Hippocampal formation (tissue), 2 donors: ENCODE measurements at regions not wholly inside any gene's neighbourhood (a gene's known extent, or its start where the extent isn't known, plus 50 kb on each side); places are given as distances from the start of the nearest gene placed in this dataset.
A peak's percentile ranks its signal among the peaks of the same experiment; 100 is the strongest.

ENCODE experiments used
- DNase-seq, 2 donors: peaks; one replicate each; lab custom pipeline; 2025; lab: John Stamatoyannopoulos, UW

DNA sequence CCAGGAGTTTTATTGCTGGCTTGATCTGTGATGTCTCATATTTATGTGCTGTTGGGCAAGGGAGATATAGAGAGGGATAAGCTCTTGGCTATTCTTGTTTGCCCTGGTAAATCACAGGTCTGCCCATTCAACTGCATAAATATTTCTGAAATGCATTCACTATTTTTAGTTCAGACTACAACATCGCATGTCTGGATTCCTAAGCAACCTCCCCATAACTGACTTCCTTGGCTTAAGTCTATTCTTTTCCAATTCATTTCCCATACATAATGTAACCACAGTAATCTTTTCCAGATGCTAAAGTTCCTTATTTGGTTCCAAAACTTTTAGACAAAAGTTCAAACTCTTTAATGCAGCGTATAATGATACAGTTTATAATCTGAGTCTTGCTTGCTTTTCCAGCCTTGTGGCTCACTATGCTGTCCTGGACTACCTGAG, 321.4 kb upstream of the ACTBL2 start:
- DNase-seq = no peak

DNA sequence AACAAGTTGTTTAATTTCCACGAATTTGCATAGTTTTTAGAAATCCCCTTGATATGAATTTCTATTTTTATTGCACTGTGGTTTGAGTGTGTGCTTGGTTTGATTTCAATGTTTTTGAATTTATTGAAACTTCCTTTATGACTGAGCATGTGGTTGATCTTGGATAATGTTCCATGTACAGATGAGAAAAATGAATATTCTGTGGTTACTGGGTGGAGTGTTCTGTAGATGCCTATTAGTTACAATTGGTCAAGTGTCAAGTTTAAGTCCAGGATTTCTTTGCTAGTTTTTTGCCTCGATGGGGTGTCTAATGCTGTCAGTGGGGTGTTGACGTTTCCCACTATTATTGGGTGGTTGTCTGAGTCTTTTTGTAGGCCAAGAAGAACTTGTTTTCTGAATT, 319.5 kb upstream of the ACTBL2 start:
- no peak for DNase-seq

DNA sequence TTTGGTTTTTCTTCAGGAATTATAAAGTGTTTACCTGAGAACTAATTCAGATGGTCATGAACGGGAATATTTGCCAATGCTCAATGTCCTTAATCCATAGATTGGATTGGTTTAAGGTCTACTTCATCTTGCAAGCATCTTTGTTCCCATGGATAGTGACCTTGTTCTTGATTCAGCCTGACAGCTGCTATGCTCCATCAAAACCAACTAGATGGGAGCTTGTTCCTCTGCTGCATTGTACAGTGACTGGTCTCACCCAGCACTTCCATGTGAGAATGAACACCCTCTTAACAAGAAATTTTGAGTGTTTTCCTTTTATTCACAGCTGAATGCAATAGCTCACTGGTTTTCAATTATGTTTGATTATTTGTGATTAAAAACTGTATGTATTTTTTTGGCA, 312.6 kb upstream of the ACTBL2 start:
- no peak for DNase-seq

DNA sequence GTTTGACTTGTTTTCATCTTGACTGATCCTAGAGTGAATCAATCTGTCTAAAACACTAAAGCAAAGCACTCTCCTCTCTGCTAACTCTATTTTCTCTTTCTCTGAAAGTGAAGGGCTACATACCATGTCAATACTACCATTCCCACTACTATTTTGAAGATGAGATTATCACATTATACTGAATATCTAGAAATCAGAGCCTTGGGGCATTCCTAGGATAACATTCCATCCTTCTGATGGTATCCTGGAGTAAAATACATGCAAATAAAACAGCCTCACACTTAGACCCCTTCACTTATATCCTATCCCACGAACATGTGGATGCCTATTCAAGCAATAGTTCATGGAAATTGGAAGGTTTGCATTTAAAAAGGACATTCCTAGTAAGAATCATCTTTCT, 309.3 kb upstream of the ACTBL2 start:
- no peak for DNase-seq

DNA sequence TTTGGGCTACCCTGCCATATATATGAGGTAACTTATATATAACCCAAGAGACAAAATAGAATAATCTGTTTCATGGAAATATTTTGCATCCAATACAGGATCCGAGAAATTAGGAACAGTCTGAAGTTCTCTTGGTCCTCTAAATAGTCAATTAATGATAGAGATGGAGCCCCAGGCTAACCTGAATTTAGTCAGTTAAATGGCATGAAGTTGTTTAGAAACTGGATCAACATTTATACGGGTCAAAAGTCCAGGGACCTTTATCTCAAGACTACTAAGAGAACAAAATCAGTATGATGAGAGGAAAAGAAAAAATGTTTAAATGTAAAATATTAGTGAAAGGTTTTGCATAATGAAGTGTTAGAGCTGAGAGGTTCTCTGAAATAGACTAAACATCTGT, 303.3 kb upstream of the ACTBL2 start:
- no peak for DNase-seq

DNA sequence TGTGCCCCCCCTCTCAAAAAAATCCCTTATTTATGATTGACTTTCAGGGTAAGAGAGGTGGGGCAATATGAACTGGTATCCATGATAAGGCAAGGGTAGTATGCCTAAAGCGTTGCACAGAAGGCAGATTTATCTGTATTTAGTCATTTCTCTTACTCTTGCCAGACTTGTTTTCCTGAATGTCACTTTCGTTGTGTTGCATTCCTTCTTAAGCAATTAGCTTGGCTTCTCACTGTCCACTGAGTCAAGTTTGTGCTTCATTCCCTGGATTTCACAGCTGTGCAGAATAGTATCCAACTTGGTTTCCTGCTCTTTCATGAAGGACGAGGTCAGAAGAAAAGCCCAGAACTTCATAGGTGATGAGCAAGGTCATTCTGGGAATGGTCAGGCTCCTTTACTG, 301.5 kb upstream of the ACTBL2 start:
- no peak for DNase-seq

DNA sequence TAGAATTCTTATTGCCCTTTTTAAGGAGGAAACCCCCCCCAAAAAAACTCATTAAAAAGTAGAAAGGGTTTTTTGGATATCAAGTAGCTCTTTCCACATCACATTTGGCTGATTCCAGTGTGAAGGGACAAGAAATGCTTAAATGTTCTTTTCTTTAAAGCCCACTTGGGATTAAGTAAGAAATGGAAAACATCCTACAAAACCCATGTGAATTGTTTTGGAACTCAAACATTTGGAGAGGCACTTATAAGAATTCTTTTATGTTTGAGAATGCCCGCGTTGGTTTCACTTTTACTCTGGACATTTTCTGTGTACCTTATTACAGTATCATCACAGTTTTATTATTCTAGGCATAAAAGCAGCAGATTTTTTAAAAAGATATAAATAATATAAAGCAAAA, 301.1 kb upstream of the ACTBL2 start:
- DNase-seq = no peak

DNA sequence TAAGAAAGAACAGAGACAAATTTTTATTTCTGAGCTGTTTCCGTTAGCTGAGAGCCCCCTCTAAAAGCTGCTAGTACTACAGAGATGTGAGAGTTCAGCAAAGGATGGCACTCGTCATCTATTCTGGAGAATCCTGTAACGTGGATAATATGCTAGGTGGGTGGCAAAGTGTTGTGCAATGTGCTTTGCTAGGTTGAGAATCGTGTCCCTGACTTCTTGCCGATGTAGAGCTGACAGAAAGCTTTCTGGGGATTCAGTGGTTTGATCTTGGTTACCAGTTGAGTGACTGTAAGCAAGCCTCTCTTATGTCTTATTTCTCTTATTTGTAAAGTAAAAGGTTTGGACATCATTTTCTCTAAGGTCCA, 298.3 kb upstream of the ACTBL2 start:
- no peak for DNase-seq

DNA sequence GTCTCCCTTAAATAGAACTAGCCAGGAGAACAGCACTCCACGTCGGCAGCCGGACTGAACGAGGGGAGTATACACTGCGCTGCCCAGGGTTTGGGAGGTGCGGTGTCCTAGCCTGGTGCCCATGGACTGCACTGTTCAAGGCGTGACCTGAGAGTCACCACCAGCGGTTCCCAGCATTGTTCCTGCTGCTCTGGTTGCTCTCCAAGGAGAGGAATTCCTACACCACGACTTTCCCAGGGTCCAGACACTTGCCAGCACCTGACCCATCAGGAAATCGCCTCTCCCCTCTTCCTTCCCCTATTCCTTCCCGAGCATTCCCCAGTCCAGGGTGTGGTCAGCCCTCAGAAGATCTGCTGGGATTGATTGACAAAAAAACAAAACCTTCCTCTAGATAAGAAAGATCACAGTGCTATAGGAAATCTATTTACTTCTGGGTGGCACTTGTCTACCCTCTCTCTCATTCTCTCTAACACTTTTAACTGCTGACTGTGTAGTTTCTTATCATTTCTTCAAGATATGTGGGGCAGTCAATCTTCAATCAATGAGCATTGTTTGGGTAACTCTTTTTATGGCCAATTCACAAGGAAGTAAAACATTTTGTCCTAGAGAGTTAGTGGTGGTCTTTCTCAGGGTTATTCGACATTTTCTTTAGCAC, 297.8 kb upstream of the ACTBL2 start:
- DNase-seq = no peak

DNA sequence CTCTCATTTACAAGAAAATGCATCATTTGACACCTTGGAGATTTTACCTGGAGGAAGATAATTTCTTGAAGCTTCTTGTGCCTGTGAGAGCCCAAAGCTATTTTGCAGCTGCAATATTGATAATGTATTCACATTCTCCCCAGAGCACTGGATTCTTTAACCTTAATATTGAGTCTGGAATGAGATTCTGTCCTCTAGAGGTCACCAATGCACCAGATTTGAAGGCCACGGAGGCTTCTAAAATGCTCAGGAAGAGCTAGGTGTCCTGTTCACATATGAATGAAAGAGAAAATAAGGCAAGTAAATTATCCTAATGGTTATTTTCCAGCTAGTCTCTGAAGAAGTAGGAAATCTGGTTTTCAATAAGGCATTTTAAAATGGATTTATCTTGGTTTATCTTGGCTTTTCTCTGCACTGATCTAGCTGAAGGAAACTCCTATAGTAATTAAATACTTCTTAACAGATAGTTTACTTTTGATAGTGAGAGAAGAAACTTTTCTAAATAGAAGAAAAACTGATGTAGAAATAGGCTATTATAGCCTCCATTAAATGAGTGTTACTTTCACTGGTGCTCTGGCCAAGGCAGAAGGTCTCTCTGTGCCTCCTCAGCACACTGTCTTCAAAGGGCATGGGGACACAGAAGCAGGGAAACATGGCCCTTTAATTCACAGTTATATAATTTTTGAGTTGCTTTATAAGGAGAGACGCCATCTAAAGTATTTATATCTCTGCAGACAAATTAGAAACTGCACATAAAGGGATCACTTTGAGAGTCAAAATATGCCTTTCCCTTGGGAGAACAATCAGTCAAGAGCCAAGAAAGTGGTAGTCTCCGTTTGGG, 297.0 kb upstream of the ACTBL2 start:
- DNase-seq = peak; percentile 10 to 67

DNA sequence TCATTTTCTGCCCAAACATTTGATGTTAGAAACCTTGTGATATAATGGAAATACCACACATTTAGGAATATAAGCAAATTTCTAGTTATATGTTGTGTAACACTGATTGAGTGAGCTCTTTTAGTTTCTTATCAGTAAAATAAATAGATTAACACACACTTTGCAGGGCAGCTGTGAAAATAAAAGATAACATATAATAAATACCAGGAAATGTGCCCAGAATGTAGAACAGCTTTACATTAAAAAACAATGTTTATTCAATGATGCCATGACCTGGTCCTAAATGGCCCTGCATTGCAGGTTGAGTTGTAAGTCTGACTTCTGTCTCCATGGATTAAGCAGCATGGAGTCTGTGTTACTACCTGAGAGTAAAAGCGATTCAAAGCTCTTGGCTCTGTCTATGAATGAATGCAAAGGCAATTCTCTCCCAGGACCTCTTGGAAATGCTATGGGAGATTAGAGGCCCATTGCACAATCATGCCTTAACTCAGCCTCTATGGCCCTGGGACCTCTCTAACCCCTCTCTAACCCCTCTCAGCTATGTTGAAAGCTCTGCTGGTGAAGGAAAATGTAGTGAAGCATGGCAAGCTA, 296.0 kb upstream of the ACTBL2 start:
- DNase-seq = no peak

DNA sequence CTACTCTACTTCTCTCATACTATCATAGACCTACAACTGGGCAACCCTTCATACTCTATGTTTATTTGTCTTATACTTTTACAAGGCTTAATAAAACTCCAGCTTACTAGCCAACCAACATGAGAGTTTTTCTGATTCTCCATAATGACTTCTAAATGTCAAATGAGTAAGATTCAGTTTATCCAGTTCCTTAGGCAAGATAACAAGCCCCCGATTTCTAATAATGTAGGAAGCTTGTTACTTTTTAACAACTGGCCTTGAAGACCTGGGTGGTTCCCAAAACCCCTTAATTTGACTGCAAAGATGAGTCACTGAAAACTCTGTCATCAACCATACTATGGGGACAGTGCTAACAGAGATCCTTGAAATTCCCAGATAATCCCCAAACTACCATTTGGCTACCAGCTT, 294.6 kb upstream of the ACTBL2 start:
- DNase-seq = no peak

DNA sequence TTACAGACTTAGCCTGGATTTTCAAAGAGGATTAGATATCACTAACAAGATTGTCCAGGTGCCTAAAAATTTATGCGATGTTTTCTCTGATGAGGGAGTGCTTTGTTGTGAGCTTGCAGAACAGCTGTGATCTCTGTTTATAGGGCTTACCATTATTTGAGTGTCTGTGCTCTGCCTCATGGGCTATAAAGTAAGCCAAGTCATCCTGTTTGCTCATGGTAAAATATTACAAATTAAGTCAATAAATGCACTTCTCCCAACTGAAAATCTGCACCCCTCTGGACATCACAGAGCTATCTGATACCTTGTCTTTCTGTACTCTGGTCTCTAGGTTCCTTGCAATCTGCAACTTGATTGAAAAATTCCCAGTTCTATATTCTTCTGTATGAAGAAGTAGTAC, 293.4 kb upstream of the ACTBL2 start:
- no peak for DNase-seq

DNA sequence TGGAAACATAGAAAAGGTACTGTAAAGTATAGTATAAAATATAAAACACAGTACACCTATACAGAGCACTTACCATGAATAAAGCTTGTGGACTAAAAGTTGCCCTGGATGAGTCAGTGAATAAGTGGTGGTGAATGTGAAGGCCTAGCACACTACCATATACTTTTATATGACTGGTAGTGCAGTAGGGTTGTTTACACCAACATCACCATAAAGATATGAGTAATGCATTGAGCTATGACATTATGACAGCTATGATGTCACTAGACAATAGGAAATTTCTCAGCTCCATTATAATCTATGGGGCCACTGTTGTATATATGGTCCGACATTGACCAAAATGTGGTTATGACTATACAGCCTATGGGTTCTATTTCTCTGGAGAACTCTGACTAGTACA, 291.8 kb upstream of the ACTBL2 start:
- DNase-seq = no peak

DNA sequence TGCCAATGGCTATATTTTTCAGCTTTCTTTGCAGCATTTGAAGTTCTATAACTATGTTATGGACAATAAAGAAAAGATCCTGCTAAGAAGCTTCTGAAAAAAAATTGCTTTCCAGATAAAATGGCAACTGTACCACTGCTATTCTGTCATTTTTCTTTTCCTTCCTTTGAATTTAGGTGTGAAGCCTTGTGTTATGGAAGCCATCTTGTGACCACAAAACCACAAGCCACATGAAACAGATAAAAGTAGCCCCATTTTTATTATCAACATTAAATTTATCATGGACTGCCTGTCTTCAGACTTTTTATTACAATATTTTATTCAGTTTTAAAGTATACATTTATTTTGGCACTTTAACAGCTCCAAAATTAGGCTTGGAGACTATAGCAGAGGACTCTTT, 289.9 kb upstream of the ACTBL2 start:
- DNase-seq = no peak

DNA sequence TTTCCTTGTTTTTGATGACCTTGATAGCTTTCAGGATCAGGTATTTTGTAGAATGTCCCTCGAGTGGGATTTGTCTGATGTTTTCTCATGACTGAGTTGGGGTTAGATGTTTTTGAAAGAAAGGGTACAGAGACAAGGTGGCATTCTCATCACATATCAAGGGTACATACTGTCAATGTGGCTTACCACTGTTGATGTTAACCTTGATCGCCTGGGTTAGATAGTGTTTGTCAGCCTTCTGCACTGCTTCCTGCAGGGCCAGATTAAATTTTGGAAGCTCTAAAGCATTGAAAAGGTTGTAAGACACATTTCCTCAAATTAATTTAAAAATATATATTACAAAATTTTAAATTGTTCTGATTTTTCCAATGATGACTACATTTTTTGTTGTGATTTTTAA, 287.4 kb upstream of the ACTBL2 start:
- DNase-seq = no peak

DNA sequence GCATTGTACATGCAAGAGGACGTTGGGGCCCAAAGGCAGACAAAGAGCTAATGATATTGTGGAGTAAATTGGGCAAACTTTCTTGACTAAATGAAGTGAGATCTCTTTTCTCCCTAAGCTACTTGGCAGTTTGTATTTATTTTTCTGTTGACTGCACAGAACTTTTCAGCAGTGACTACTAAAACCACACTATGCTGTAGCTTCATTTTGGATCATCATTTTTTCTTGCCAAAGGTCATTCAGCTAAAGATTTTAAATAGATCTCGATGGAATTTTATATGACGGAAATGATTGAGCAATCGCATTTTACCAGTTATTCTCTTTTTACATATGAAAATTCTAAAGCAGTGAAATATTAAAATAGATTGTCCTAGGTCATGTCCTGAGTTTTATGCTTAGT, 286.1 kb upstream of the ACTBL2 start:
- DNase-seq = no peak

DNA sequence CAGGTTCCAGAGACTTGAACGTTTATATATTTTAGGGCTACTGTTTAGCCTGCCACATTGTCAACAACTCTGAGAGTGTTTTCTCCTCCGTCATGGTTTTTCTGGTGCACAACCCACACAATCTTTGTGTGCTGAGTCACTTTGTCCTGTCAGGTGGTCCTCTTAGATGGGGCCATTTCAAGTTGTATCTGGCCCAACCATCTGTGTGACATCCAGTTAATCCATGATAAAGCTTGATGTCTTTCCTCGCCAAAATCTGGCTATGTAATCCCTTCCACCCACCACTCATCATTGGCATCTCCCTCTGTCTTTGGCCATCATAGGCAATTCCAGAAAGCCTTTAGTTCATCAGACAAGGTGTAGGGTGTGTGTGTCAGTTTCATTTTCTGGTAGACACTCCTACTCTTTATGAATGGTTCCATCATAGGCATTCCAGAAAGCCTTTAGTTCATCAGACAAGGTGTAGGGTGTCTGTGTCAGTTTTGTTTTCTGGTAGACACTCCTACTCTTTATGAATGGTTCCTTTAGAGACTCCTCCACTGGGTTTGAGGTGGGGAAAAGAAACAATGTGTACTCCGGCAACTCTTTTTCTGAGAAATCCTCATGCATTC, 282.0 kb upstream of the ACTBL2 start:
- no peak for DNase-seq

DNA sequence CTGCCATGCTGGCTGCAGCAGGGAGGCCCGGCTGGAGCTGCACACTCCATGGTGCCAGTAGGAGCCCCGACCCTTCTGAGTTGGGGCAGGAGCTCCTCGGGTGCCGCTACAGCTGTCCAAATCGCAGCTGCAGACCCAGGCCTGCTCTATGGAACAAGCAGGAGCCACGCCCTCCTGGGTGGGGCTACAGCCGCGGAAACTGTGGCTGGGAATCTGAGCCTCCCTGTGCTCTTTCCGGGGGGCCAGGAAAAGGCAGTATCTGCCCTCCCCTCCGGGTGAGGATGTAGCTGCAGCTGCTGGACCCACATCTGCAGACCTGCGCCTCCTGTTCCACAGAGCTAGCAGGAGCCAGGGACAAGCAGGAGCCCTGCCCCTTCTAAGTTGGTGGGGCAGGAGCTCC, 278.9 kb upstream of the ACTBL2 start:
- DNase-seq = no peak

DNA sequence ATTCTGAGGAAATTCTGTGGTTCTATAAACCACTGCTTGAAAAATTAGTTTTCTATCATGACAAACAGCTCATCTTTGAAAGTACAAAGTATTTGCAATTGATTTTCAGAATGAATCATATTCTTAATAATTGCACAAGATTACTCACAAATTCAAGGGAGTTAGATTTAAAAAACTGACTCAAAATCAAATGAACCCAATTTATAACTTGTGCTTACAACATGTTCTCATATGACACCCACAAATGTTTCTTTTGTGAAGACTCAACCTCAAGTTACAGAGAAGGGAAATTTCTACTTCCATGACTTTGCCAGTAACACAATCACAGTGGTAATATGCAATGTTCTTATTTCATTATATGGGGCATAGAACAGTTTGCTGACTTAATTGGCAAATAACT, 272.0 kb upstream of the ACTBL2 start:
- DNase-seq = no peak

DNA sequence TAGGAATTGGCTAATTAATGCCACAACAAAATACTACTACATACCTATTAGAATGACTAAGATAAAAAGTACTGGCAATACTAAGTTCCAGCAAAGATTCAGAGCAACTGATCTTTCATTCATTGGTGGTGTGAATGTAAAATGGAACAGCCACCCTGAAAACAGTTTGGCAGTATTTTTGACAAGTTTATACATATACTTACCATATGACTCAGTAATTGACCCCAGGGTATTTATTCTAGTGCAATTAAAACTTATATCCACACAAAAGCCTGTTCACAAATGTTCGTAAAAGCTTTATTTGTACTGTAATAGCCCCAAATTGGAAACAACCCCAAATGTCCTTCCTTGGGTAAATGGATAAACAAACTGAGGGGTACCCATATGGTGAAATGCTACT, 270.8 kb upstream of the ACTBL2 start:
- no peak for DNase-seq

DNA sequence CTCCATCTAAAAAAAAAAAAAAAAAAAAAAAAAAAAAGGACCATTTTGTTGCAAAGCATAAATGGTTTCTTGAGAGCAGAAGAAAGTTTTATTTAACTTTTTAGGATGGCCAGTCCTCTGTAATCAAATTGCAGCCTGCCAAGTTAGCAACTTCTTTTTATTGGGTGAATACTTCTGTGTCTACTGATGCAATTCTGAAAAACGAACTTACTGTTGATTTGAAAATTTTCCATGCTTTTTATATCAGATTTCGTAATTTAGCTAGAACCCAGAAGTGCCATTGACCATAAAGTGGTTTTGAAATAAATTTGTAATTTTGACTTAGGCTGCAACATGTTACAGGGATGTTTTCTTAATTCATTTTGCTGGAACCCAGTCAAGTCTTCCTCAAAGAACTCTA, 269.1 kb upstream of the ACTBL2 start:
- DNase-seq = no peak

DNA sequence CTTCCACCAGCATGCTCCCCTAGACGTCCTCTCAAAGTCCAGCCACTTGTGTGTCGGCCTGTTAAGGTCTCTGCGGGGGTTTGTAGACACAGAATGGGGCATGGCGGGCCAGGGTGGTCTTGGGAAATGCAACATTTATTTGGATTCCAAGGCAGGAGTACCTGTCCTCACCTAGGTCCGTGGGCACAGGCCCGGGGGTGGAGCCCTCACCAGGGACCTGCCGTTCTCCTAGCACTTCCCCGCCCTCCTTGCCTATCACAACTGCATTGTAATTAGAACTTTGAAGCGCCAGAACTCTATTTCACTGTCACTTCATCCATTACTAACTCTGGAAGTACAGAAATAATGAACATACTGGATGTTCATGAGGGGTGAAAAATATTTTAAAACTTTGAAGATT, 268.3 kb upstream of the ACTBL2 start:
- DNase-seq = no peak
